ENCODE measurements at regions not wholly inside any gene's neighbourhood (a gene's known extent, or its start where the extent isn't known, plus 50 kb on each side); places are given as distances from the start of the nearest gene placed in this dataset.
"Not testable (repeated sequence)": the region's sequence is repeated elsewhere in the genome, so short reads cannot be mapped to it uniquely, and the experiment has no call there.

DNA sequence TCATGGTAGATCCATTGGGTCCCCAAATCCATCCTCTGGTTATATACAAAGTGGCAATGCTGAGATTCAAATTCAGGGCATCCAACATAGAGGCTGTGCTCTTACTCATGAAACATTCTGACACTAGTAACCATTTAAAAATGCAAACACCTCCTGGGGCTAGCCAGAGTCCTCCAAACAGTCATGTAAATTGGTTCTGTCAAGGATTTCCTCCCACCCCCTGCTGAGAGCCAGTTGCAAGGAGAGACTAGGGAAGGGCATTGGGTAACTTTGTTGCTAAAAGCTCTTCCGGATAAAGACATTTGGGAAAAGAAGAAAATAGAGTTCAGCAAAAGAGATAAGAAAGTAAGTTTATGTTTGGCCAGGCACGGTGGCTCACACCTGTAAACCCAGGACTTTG is 58.3 kb downstream of the ART5 start:
- not testable (repeated sequence) for DNase-seq (ENCODE audit: low read depth)

DNA sequence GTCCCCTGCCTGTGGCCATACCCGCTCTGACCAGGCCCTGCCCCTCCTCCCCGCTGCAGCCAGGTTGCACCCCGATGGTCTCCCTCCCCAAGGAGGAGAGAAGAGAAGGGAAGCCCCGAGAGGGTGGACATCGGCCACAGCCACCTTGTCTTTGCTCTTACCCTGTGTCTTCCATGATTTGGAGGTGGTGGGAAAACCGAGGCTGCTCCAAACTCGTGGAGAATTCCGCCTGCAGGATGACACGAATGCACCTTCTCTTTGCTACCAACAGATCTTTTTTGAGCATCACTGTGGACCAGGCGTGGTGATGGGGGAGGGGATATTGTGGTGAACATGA is 60.4 kb downstream of the ART5 start:
- not testable (repeated sequence) for DNase-seq (ENCODE audit: low read depth)

- peak; percentile 45 for DNase-seq (ENCODE audit: low read depth)
Observed at GRCh38 chr11:3580487-3581388, 61.1 kb downstream of the ART5 start.

DNA sequence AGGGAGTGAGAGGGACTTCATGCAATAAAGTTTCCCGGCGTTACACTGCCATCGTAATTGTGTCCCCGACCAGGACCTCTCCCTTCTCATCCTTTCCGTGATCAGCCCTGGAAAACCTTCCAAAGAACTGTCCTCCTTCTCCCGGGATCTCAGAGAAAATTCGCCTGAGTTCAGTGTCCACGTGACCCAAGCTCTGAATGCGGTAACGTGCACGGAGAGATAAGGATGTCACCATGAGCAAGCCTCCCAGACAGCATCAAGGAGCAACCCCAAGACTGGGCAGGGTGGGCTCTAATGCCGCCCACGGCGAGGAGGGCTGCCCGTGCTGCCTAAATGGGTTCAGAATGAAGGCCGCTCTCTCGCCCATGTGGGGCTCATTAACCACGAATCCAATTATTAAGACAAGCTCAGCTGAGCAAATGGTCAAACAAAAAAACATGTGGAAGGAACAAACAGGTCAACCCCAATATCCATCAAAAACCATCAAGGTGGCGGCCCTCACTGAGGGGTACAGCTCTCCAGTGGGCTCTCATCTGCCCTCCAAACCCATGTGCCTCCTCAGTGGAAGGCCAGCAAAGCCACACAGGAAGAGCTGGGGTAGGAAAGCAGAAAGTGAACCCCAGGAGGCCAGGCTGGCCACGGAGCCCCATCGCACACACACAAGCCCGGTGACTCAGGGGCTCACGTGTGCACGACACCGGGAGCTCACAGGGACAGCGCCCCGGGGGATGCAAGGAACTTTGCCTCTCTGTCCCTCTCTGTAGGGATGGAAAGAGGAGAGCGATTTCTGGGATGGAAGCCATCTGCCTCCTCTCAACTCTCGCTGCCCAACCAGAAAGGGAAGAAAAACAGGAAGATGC is 62.0 kb downstream of the ART5 start:
- DNase-seq (ENCODE audit: low read depth) = not testable (repeated sequence)

- DNase-seq (ENCODE audit: low read depth) = not testable (repeated sequence)
Observed at GRCh38 chr11:3576066-3576604, 65.7 kb downstream of the ART5 start.

DNA sequence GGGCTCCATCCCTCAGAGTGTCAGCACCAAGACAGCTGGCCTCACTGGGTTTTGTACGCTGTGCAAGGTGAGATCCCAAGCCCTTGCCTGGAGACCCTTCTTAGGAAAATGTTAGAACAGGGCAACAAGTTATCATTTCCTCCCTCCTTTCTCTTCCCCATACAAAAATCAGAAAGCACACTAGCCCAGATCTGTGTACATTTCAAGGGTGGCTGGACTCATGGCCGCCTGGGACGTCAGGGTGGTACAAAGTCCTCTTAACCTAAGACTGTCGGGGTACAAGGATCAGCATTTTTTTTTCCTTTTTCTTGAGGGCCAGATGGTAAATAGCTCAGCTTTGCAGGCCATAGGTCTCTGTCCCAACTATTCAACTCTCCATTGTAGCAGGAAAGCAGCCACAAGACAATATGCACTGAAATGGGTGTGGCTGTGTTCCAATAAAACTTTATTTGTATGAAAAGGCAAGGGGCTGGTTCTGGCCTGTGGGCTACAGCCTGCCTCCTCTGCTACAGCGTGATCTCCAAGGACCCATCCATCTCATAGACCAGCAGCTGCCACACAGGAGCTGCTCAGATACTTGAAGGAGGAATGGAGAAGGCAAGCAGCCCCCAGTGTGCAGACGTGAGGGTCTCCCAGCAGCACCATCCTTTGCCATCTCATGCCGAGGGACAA is 68.7 kb downstream of the ART5 start:
- DNase-seq (ENCODE audit: low read depth) = not testable (repeated sequence)

DNA sequence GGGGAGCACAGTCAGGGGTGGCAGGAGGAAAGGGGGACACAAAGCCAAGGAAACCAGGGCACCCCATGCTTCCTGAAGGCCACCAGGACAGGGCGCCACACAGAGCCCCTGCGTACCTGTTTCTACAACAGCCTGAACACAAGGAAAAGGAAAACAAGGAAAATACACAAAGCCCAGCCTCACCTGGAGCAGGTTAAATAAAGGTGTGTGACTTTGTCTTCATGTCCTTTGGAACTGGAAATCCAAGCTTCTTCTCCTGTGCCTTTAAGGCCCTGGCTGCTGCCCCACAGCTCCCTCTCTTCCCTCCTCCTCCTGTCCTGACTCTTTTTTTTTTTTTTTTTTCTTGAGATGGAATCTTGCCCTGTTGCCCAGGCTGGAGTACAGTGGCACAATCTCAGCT is 70.0 kb downstream of the ART5 start:
- DNase-seq (ENCODE audit: low read depth) = not testable (repeated sequence)

DNA sequence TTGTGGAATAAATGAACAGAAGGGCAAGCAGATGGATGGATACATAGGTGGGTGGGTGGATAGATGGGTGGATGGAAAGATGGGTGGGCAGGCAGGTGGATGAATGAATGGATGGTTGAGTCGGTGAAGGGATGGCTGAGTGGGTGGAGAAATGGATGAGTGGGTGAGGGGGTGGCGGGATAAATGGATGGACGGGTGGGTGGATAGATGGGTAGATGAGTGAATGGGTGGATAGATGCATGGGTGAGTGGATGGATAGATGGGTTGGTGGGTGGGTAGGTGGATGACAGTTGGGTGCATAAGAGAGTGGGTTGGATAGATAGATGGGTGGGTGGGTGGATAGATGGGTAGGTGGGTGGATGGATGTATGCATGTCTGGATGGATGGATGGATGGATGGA is 76.0 kb downstream of the ART5 start:
- DNase-seq (ENCODE audit: low read depth) = not testable (repeated sequence)

DNA sequence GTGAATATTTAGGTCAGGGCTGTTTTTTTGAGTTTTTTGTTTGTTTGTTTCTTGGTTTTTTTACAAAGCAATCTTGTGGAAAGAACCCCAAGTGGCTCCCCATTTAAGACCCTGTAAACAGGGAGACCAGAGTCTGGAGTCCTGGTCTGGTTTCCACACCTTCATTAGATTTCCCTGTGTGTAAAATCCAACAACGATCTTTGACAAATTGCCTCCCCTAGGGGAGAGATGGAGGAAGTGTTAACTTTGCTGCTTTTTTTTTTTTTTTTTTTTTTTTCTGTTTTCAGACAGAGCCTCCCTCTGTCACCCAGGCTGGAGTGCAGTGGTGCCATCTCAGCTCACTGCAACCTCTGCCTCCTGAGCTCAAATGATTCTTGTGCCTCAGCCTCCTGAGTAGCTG is 77.4 kb downstream of the ART5 start:
- not testable (repeated sequence) for DNase-seq (ENCODE audit: low read depth)

- not testable (repeated sequence) for DNase-seq (ENCODE audit: low read depth)
Observed at GRCh38 chr11:3554621-3555020, 87.2 kb downstream of the ART5 start.

DNA sequence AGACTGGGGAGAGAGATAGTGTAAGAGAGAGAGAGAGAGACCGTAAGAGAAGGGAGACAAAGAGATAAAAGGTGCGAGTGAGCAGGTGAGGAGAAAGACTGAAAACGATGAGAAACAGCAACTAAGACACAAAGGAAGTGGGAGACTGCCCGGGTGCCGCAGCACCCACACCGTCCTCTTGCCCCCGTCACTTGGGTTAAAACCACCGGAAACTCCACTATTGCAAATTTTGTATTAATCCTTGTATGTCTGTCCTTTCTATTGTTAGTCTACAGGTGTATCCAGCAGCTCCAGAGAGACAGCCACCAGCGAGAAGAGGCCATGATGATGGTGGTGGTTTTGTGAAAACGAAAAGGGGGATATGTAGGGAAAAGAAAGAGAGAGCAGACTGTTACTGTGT is 96.8 kb downstream of the ART5 start:
- DNase-seq (ENCODE audit: low read depth) = not testable (repeated sequence)

GRCh38 chr11:3538220-3538619 is 103.6 kb downstream of the ART5 start:
- not testable (repeated sequence) for DNase-seq (ENCODE audit: low read depth)

DNA sequence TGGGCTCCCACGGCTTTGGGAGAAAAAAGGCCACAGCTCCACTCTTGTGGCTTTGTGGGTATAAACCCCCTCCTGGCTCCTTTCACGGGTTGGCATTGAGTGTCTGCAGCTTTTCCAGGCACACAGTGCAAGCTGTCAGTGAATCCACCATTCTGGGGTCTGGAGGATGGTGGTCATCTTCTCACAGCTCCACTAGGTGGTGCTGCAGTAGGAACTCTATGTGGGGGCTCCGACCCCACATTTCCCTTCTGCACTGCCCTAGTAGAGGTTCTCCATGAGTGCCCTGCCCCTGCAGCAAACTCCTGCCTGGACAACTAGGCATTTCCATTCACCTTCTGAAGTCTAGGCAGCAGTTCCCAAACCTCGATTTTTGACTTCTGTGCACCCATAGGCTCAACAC is 104.5 kb downstream of the ART5 start:
- not testable (repeated sequence) for DNase-seq (ENCODE audit: low read depth)

DNA sequence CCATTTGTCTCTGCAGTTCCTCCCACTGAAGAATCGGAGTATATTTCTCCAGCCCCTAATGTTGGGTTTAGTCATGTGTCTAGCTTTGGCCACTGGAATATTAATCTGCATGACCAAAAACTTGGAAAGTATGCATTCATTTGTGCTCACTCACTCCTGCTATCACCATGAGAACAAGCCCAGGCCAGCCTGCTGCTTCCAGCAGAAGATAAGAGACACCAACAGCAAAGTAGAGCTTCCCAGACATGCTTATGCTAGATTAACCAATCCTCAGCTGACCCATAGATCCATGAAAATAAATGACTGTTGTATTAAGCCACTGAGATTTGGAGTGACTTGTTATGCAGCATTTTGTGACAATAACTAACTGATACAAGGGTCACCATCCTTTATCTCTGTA is 108.8 kb downstream of the ART5 start:
- DNase-seq (ENCODE audit: low read depth) = not testable (repeated sequence)

- not testable (repeated sequence) for DNase-seq (ENCODE audit: low read depth)
Observed at GRCh38 chr11:3531280-3531679, 110.5 kb downstream of the ART5 start.

DNA sequence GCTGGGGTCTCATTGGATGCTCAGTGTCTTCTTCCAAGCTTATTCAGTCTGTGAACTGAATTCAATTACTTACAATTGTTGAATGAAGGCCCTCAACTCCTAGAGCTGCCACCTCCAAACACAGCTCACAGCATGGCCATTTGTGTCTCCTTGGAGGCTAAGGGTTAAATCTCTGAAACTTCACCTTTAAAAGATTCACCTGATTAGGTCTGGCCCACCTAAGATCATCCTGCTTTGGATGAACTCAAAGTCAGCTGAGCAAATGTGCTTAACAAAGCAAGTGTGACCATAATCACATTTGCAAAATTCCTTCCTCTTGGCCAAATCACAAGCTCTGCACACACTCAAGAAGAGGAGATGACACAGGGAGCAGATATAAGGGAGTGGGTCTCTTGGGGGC is 118.2 kb downstream of the ART5 start:
- not testable (repeated sequence) for DNase-seq (ENCODE audit: low read depth)

GRCh38 chr11:3520905-3521304 is 120.9 kb downstream of the ART5 start:
- not testable (repeated sequence) for DNase-seq (ENCODE audit: low read depth)

DNA sequence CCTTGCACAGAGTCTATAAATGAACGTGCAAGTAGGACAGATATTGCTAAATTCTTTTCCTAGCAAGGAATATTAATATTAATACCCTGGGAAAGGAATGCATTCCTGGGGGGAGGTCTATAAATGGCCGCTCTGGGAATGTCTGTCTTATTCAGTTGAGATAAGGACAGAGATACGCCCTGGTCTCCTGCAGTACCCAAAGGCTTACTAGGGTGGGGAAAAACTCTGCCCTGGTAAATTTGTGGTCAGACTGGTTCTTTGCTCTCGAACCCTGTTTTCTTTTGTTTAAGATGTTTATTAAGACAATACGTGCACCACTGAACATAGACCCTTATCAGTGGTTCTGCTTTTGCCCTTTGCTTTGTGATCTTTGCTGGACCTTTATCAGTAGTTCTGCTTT is 122.0 kb downstream of the ART5 start:
- not testable (repeated sequence) for DNase-seq (ENCODE audit: low read depth)

GRCh38 chr11:3516934-3517567 is 124.7 kb downstream of the ART5 start:
- DNase-seq (ENCODE audit: low read depth) = not testable (repeated sequence)

DNA sequence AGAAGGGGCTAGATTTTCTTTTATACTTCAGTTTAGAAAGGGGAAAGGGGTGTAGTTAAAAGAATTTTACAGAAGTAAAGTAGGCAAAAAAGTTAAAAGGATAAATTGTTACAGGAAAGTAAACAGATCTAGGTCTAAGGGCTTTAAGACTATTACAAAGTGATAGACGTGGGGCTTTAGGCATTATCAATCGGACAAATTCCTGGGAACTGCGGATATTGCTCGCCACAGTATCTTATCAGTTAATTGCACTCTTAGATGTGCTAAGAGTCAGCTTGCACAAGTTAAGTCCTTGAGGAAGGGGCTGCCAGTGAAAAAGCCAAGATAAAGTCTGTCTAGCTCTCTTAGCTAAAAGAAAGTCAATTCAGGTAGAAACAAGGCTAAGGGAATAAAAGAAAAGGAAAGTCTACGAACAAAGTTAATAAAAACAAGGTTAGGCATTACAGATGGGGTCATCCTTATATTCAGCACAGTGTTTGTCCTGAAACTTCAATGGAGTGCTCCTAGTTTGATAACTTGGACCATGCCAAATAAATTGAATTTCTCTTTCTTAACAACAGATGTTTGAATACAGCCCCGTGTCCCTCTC is 125.4 kb downstream of the ART5 start:
- DNase-seq (ENCODE audit: low read depth) = not testable (repeated sequence)
